Fibroblast of villous mesenchyme (primary cell): ENCODE measurements at regions not wholly inside any gene's neighbourhood (a gene's known extent, or its start where the extent isn't known, plus 50 kb on each side); places are given as distances from the start of the nearest gene placed in this dataset.
"Not testable (repeated sequence)": the region's sequence is repeated elsewhere in the genome, so short reads cannot be mapped to it uniquely, and the experiment has no call there.

Source experiments
- DNase-seq: peaks from one replicate; pipeline ENCODE4 v3.0.0-alpha.2; 2010; ENCODE audit warnings: low read depth
- H3K4me3 ChIP-seq: 2 replicates; pipeline ENCODE4 v1.5.1; 2011; ENCODE audit warnings: low read depth, mild to moderate bottlenecking, low read length
- CTCF ChIP-seq: IDR thresholded peaks from 2 replicates; pipeline ENCODE4 v1.5.1; 2012; ENCODE audit warnings: low read depth, mild to moderate bottlenecking, low read length; ENCODE audit not compliant: insufficient read depth

- DNase-seq = no peak
- TF ChIP-seq CTCF = no peak
- no peak overlapping the region for H3K4me3 ChIP-seq
Measured at GRCh38 chr6:14772188-14772587, 473.7 kb upstream of the JARID2 start.

- no peak overlapping the region for H3K4me3 ChIP-seq
- TF ChIP-seq CTCF = no peak
- DNase-seq = no peak
Measured at GRCh38 chr6:14775528-14775927, 470.3 kb upstream of the JARID2 start.

- no peak overlapping the region for H3K4me3 ChIP-seq
- DNase-seq = no peak
- no peak for TF ChIP-seq CTCF
Measured at GRCh38 chr6:14776307-14776706, 469.6 kb upstream of the JARID2 start.

GRCh38 chr6:14781772-14782525, 463.9 kb upstream of the JARID2 start:
- DNase-seq = no peak
- no peak for TF ChIP-seq CTCF
- no peak overlapping the region for H3K4me3 ChIP-seq

- not testable (repeated sequence) for DNase-seq, H3K4me3 ChIP-seq
Measured at GRCh38 chr6:14782921-14783464, 462.9 kb upstream of the JARID2 start.

GRCh38 chr6:14783594-14783993, 462.3 kb upstream of the JARID2 start:
- H3K4me3 ChIP-seq = no peak overlapping the region
- TF ChIP-seq CTCF = no peak
- no peak for DNase-seq

- DNase-seq = peak; percentile 83
- no peak for TF ChIP-seq CTCF
- no peak overlapping the region for H3K4me3 ChIP-seq
Measured at GRCh38 chr6:14784596-14785492, 461.0 kb upstream of the JARID2 start.
